HCT116 (cell line): ENCODE measurements at regions not wholly inside any gene's neighbourhood (a gene's known extent, or its start where the extent isn't known, plus 50 kb on each side); places are given as distances from the start of the nearest gene placed in this dataset.

Source experiments
- ATAC-seq: fragments of 200-7000 bp; cut with Tn5 transposase; 2 replicates; pipeline ENCODE4 v1.9.1; 2020; ENCODE audit warnings: mild to moderate bottlenecking, moderate library complexity
- BruUV-seq: library from RNA; stranded (reverse); fragments of 400-500 nt; replicated peaks from 2 replicates; lab custom pipeline; 2021; lab: Mats Ljungman, UMichigan
- CTCF ChIA-PET: fragments of 300-600 bp; sonication (Branson Sonifier 250); formaldehyde crosslinking; loops from one replicate; lab custom pipeline; 2021; ENCODE audit warnings: antibody characterized with exemption; lab: Charles Lee
- POLR2A ChIA-PET: fragments of 300-600, 350-600 bp; sonication (Branson Sonifier 250); formaldehyde crosslinking; loops from one replicate; lab custom pipeline; 2021; ENCODE audit warnings: antibody characterized with exemption; lab: Charles Lee
- RAD21 ChIA-PET, 2 experiments: fragments of 300-600 bp; sonication (Branson Sonifier 250); formaldehyde crosslinking; loops; one replicate each; lab custom pipeline; 2023; ENCODE audit warnings: low total read pairs in 2 of 2; ENCODE audit not compliant: uncharacterized antibody in 2 of 2, unreplicated experiment in 2 of 2, low non-redundant PET in 1 of 2; lab: Charles Lee
- DNase-seq: peaks from one replicate; pipeline ENCODE4 v3.0.0-alpha.2; 2010; ENCODE audit warnings: low read depth, low spot score
- H2AFZ ChIP-seq: fragments of 200-600 bp; shearing (Covaris generic), sonication (generic); 2 replicates; pipeline ENCODE4 v1.6.1; 2017; ENCODE audit warnings: low read depth, mixed run types, mixed read lengths, antibody characterized with exemption, low read length; ENCODE audit not compliant: poor library complexity, severe bottlenecking
- H3K27ac ChIP-seq: 2 replicates; pipeline ENCODE4 v1.5.1; 2012; ENCODE audit warnings: low read depth, low read length
- H3K27me3 ChIP-seq: fragments of 200-600 bp; sonication (generic); 2 replicates; pipeline ENCODE4 v1.6.1; 2016; ENCODE audit warnings: mixed run types, low read length, mixed read lengths; ENCODE audit not compliant: insufficient read depth
- H3K36me3 ChIP-seq, 2 experiments: fragments of 200-500 bp in 1 of 2; fragments of 200-600 bp in 1 of 2; sonication (Bioruptor generic) in 1 of 2; sonication (generic) in 1 of 2; 2 replicates each; pipeline versions ENCODE4 v1.5.1 to v1.6.1; 2014 to 2016; ENCODE audit warnings: low read length in 2 of 2, inconsistent platforms in 1 of 2, mixed read lengths in 1 of 2, mixed run types in 1 of 2; ENCODE audit not compliant: insufficient read depth in 2 of 2, control insufficient read depth in 1 of 2
- H3K4me1 ChIP-seq, 2 experiments: fragments of 200-600 bp in 1 of 2; sonication (generic) in 1 of 2; 2 replicates each; pipeline versions ENCODE4 v1.5.1 to v1.6.1; 2012 to 2017; ENCODE audit warnings: low read length in 2 of 2, inconsistent platforms in 1 of 2, mild to moderate bottlenecking in 1 of 2, mixed read lengths in 1 of 2, mixed run types in 1 of 2, moderate library complexity in 1 of 2; ENCODE audit not compliant: insufficient read depth in 2 of 2, control insufficient read depth in 1 of 2
- H3K4me2 ChIP-seq: fragments of 200-600 bp; sonication (generic); 2 replicates; pipeline ENCODE4 v1.6.1; 2017; ENCODE audit warnings: mixed run types, low read length, mixed read lengths
- H3K4me3 ChIP-seq, 2 experiments: fragments of 200-600 bp in 1 of 2; sonication (generic) in 1 of 2; replicated peaks in 1 of 2; 2 replicates each; pipeline ENCODE4 v1.5.1; 2011 to 2016; ENCODE audit warnings: low read length in 2 of 2, control low read depth in 1 of 2, low read depth in 1 of 2, mild to moderate bottlenecking in 1 of 2, mixed read lengths in 1 of 2, mixed run types in 1 of 2
- H3K79me2 ChIP-seq: fragments of 200-600 bp; sonication (generic); 2 replicates; pipeline ENCODE4 v1.6.1; 2017; ENCODE audit warnings: mild to moderate bottlenecking, mixed run types, low read length, moderate library complexity, mixed read lengths; ENCODE audit not compliant: insufficient read depth
- H3K9ac ChIP-seq: fragments of 200-600 bp; sonication (generic); 2 replicates; pipeline ENCODE4 v1.6.1; 2016; ENCODE audit warnings: low read length, mixed read lengths
- H3K9me2 ChIP-seq: fragments of 200-600 bp; sonication (generic), shearing (Covaris generic); 2 replicates; pipeline ENCODE4 v1.6.1; 2017; ENCODE audit warnings: mixed run types, mild to moderate bottlenecking, moderate library complexity; ENCODE audit not compliant: insufficient read depth
- H3K9me3 ChIP-seq, 2 experiments: fragments of 200-500 bp in 1 of 2; fragments of 200-600 bp in 1 of 2; sonication (Bioruptor generic) in 1 of 2; sonication (generic) in 1 of 2; 2 replicates each; pipeline ENCODE4 v1.6.1; 2014 to 2017; ENCODE audit warnings: low read length in 2 of 2, mixed read lengths in 2 of 2, inconsistent platforms in 1 of 2, low read depth in 1 of 2, mild to moderate bottlenecking in 1 of 2, mixed run types in 1 of 2, moderate library complexity in 1 of 2; ENCODE audit not compliant: control insufficient read depth in 1 of 2, insufficient read depth in 1 of 2
- H4K20me1 ChIP-seq: fragments of 200-600 bp; sonication (generic), shearing (Covaris generic); 2 replicates; pipeline ENCODE4 v1.6.1; 2017; ENCODE audit warnings: mixed run types, mild to moderate bottlenecking, moderate library complexity; ENCODE audit not compliant: insufficient read depth
- ATF3 ChIP-seq: IDR thresholded peaks from 2 replicates; pipeline ENCODE4 v1.6.1; 2012
- CEBPB ChIP-seq: IDR thresholded peaks from 2 replicates; pipeline ENCODE4 v1.6.1; 2012; ENCODE audit warnings: low read depth
- EGR1 ChIP-seq: IDR thresholded peaks from 2 replicates; pipeline ENCODE4 v1.6.1; 2012; ENCODE audit warnings: low read depth
- EZH2 ChIP-seq: fragments of 200-600 bp; sonication (generic); IDR thresholded peaks from 2 replicates; pipeline ENCODE4 v1.6.1; 2017; ENCODE audit warnings: antibody characterized with exemption, mixed run types
- MAX ChIP-seq: IDR thresholded peaks from 2 replicates; pipeline ENCODE4 v1.6.1; 2012
- POLR2A ChIP-seq: IDR thresholded peaks from 2 replicates; pipeline ENCODE4 v1.7.0; 2011; ENCODE audit warnings: borderline replicate concordance; ENCODE audit not compliant: insufficient read depth, insufficient read length; ENCODE audit errors: extremely low read depth
- RAD21 ChIP-seq: IDR thresholded peaks from 2 replicates; pipeline ENCODE4 v1.6.1; 2012; ENCODE audit warnings: low read depth, mild to moderate bottlenecking
- REST ChIP-seq: IDR thresholded peaks from 2 replicates; pipeline ENCODE4 v1.6.1; 2012; ENCODE audit warnings: low read depth
- SP1 ChIP-seq: IDR thresholded peaks from 2 replicates; pipeline ENCODE4 v1.6.1; 2012; ENCODE audit warnings: low read depth
- SRF ChIP-seq: IDR thresholded peaks from 2 replicates; pipeline ENCODE4 v1.6.1; 2012; ENCODE audit warnings: low read depth
- ZBTB33 ChIP-seq: IDR thresholded peaks from 2 replicates; pipeline ENCODE4 v1.6.1; 2011; ENCODE audit warnings: mild to moderate bottlenecking, low read length, moderate library complexity; ENCODE audit not compliant: insufficient replicate concordance; ENCODE audit errors: extremely low read depth
- ZFX ChIP-seq: fragments of 450-650 bp; IDR thresholded peaks from 2 replicates; pipeline ENCODE4 v1.6.1; 2017
- ZNF274 ChIP-seq: fragments of 200-500 bp; sonication (Bioruptor generic); IDR thresholded peaks from 2 replicates; pipeline ENCODE4 v1.6.1; 2014; ENCODE audit warnings: mild to moderate bottlenecking, low read depth, low read length, inconsistent platforms
- intact Hi-C: fragments of 100-400 bp; cut with micrococcal nuclease; formaldehyde crosslinking; loops from 2 replicates; pipeline ENCODE4 v1.10.0; 2022

- Histone ChIP-seq H3K9ac (no peak overlapping the region), H3K27ac (no peak overlapping the region), H3K36me3 (no peaks in the 10 kb centered on the region), H3K4me2 (no peak overlapping the region), H3K27me3 (no peaks in the 10 kb centered on the region), H2AFZ (no peak overlapping the region), H3K9me2 (no peaks in the 10 kb centered on the region), H3K9me3 (no peaks in the 10 kb centered on the region; a peak in 1 of 4 replicates), H4K20me1 (no peaks in the 10 kb centered on the region), H3K4me1 (no peaks in the 10 kb centered on the region), H3K4me3 (no peak overlapping the region), H3K79me2 (no peaks in the 10 kb centered on the region)
- ATAC-seq (no peak), DNase-seq (no peak)
- ChIA-PET RAD21 (no interaction called here), POLR2A (no interaction called here), CTCF (no interaction called here)
- BruUV-seq = no TSS peak
- TF ChIP-seq ZBTB33 (no peak), POLR2A (no peak)
- intact Hi-C loops = no loop called here
Measured at GRCh38 chr1:82390627-82391026, 589.9 kb downstream of the ADGRL2 start.

- no peaks in the 10 kb centered on the region for H3K9me2 ChIP-seq
- no peaks in the 10 kb centered on the region for H3K36me3 ChIP-seq
- BruUV-seq = no TSS peak
- H3K9me3 ChIP-seq = no peaks in the 10 kb centered on the region; a peak in 1 of 4 replicates
- ATAC-seq (no peak), DNase-seq (no peak)
- ChIA-PET RAD21 (no interaction called here), CTCF (no interaction called here), POLR2A (no interaction called here)
- H4K20me1 ChIP-seq = no peaks in the 10 kb centered on the region
- no peak overlapping the region for H3K4me3 ChIP-seq
- H3K79me2 ChIP-seq = no peaks in the 10 kb centered on the region
- no peaks in the 10 kb centered on the region for H3K4me1 ChIP-seq
- H3K9ac ChIP-seq = no peak overlapping the region
- intact Hi-C loops = no loop called here
- no peak overlapping the region for H3K4me2 ChIP-seq
- no peak overlapping the region for H3K27ac ChIP-seq
- no peak overlapping the region for H2AFZ ChIP-seq
- H3K27me3 ChIP-seq = no peaks in the 10 kb centered on the region
- no peak for TF ChIP-seq REST
- no peak for TF ChIP-seq ZFX
- no peak for TF ChIP-seq RAD21
- TF ChIP-seq ATF3 = no peak
- TF ChIP-seq EZH2 = no peak
- TF ChIP-seq SP1 = no peak
- TF ChIP-seq CEBPB = no peak
- TF ChIP-seq SRF = no peak
- no peak for TF ChIP-seq ZNF274
- TF ChIP-seq EGR1 = no peak
- TF ChIP-seq ZBTB33 = no peak
- TF ChIP-seq MAX = no peak
- TF ChIP-seq POLR2A = no peak
Measured at GRCh38 chr1:82388679-82389078, 587.9 kb downstream of the ADGRL2 start.
